ENCODE measurements at regions not wholly inside any gene's neighbourhood (a gene's known extent, or its start where the extent isn't known, plus 50 kb on each side); places are given as distances from the start of the nearest gene placed in this dataset.

- POLR2A ChIA-PET (ENCODE audit: low non-redundant PET) = no interaction called here
Observed at GRCh38 chr5:5932824-5933223, 445.5 kb downstream of the MED10 start.

GRCh38 chr5:5930561-5930960 is 447.8 kb downstream of the MED10 start:
- Histone ChIP-seq H3K4me1 (ENCODE audit: insufficient read depth, low read length, poor library complexity, severe bottlenecking) (no peaks in the 10 kb centered on the region), H3K27ac (ENCODE audit: low read depth, low read length, poor library complexity, severe bottlenecking) (no peak overlapping the region), H3K27me3 (replicated peaks; ENCODE audit: insufficient read depth, low read depth, low read length, poor library complexity) (no peaks in the 10 kb centered on the region), H3K4me3 (ENCODE audit: low read depth, low read length, poor library complexity, severe bottlenecking) (no peak overlapping the region), H3K36me3 (ENCODE audit: insufficient read depth, low read length, poor library complexity, severe bottlenecking) (no peaks in the 10 kb centered on the region), H3K9me3 (ENCODE audit: low read depth, low read length, poor library complexity, severe bottlenecking) (no peaks in the 10 kb centered on the region)
- intact Hi-C loops (cut with micrococcal nuclease; ENCODE audit: unreplicated experiment) = no loop called here
- DNase-seq (ENCODE audit: low spot score) = no peak
- POLR2A ChIA-PET (ENCODE audit: low non-redundant PET) = no interaction called here
- no peak for TF ChIP-seq CTCF (conservative IDR thresholded peaks at IDR 0.05; ENCODE audit: low read depth, low read length)
- CTCF ChIA-PET = no interaction called here
- no TSS peak for BruUV-seq (replicated peaks)

More at GRCh38 chr5:5932824-5933223, 445.5 kb downstream of the MED10 start:
- Histone ChIP-seq H3K27ac (ENCODE audit: low read depth, low read length, poor library complexity, severe bottlenecking) (no peak overlapping the region), H3K9me3 (ENCODE audit: low read depth, low read length, poor library complexity, severe bottlenecking) (no peaks in the 10 kb centered on the region), H3K4me1 (ENCODE audit: insufficient read depth, low read length, poor library complexity, severe bottlenecking) (no peaks in the 10 kb centered on the region), H3K36me3 (ENCODE audit: insufficient read depth, low read length, poor library complexity, severe bottlenecking) (no peaks in the 10 kb centered on the region), H3K4me3 (ENCODE audit: low read depth, low read length, poor library complexity, severe bottlenecking) (no peak overlapping the region), H3K27me3 (replicated peaks; ENCODE audit: insufficient read depth, low read depth, low read length, poor library complexity) (no peaks in the 10 kb centered on the region)
- intact Hi-C loops (cut with micrococcal nuclease; ENCODE audit: unreplicated experiment) = no loop called here
- CTCF ChIA-PET = no interaction called here
- DNase-seq (ENCODE audit: low spot score) = peak; percentile 3
- no peak for TF ChIP-seq EZH2 (IDR thresholded peaks at IDR 0.05; ENCODE audit: borderline replicate concordance, low read depth, low read length, poor library complexity, severe bottlenecking)
- TF ChIP-seq CTCF (conservative IDR thresholded peaks at IDR 0.05; ENCODE audit: low read depth, low read length) = no peak
- BruUV-seq (replicated peaks) = no TSS peak

GRCh38 chr5:5929291-5930020 is 448.9 kb downstream of the MED10 start:
- TF ChIP-seq CTCF (conservative IDR thresholded peaks at IDR 0.05; ENCODE audit: low read depth, low read length) (no peak), EZH2 (IDR thresholded peaks at IDR 0.05; ENCODE audit: borderline replicate concordance, low read depth, low read length, poor library complexity, severe bottlenecking) (no peak)
- H3K27me3 ChIP-seq (replicated peaks; ENCODE audit: insufficient read depth, low read depth, low read length, poor library complexity) = no peaks in the 10 kb centered on the region
- H3K4me1 ChIP-seq (ENCODE audit: insufficient read depth, low read length, poor library complexity, severe bottlenecking) = no peaks in the 10 kb centered on the region
- H3K4me3 ChIP-seq (ENCODE audit: low read depth, low read length, poor library complexity, severe bottlenecking) = no peak overlapping the region
- ChIA-PET CTCF (no interaction called here), POLR2A (ENCODE audit: low non-redundant PET) (no interaction called here)
- no peak overlapping the region for H3K27ac ChIP-seq (ENCODE audit: low read depth, low read length, poor library complexity, severe bottlenecking)
- intact Hi-C loops (cut with micrococcal nuclease; ENCODE audit: unreplicated experiment) = no loop called here
- no peaks in the 10 kb centered on the region for H3K36me3 ChIP-seq (ENCODE audit: insufficient read depth, low read length, poor library complexity, severe bottlenecking)
- DNase-seq (ENCODE audit: low spot score) = no peak
- no TSS peak for BruUV-seq (replicated peaks)
- H3K9me3 ChIP-seq (ENCODE audit: low read depth, low read length, poor library complexity, severe bottlenecking) = no peaks in the 10 kb centered on the region
